ENCODE measurements at regions not wholly inside any gene's neighbourhood (a gene's known extent, or its start where the extent isn't known, plus 50 kb on each side); places are given as distances from the start of the nearest gene placed in this dataset.

GRCh38 chr3:23720059-23720458 lies 85.7 kb upstream of the UBE2E1 start:
- TF ChIP-seq CTCF (IDR thresholded peaks at IDR 0.05; ENCODE audit: insufficient read depth, low read length, poor library complexity, severe bottlenecking), result no peak
- TF ChIP-seq EZH2phosphoT487 (conservative IDR thresholded peaks at IDR 0.05; ENCODE audit: low read length), result no peak
